ENCODE measurements at regions not wholly inside any gene's neighbourhood (a gene's known extent, or its start where the extent isn't known, plus 50 kb on each side); places are given as distances from the start of the nearest gene placed in this dataset.

- TF ChIP-seq HMBOX1 (IDR thresholded peaks at IDR 0.05) (peak; percentile 41; the same call in 1 of the 2 replicates), TRIM28 (IDR thresholded peaks at IDR 0.05) (no peak), USF2 (CRISPR knock-in tag; IDR thresholded peaks at IDR 0.05) (no peak), FIP1L1 (IDR thresholded peaks at IDR 0.05; ENCODE audit: low read depth, low read length, poor library complexity, severe bottlenecking) (no peak), HNRNPLL (IDR thresholded peaks at IDR 0.05; ENCODE audit: low read depth, low read length, poor library complexity, severe bottlenecking) (no peak), KHSRP (IDR thresholded peaks at IDR 0.05) (no peak), ELF2 (CRISPR knock-in tag; IDR thresholded peaks at IDR 0.05) (no peak), MTA3 (IDR thresholded peaks at IDR 0.05; ENCODE audit: borderline replicate concordance) (0 out of 2 replicates have a peak, but pooled peaks have one; percentile 26), FOXA1 (IDR thresholded peaks at IDR 0.05; ENCODE audit: borderline replicate concordance) (no peak), RCOR1 (IDR thresholded peaks at IDR 0.05; ENCODE audit: borderline replicate concordance in 1 of 2, low read depth in 2 of 2, low read length in 2 of 2) (peak in 1 of 2 experiments; percentile 66; a peak in 1 of 4 replicates), SFPQ (IDR thresholded peaks at IDR 0.05; ENCODE audit: low read depth, low read length) (no peak)
- TF ChIP-seq, protein P1, sequence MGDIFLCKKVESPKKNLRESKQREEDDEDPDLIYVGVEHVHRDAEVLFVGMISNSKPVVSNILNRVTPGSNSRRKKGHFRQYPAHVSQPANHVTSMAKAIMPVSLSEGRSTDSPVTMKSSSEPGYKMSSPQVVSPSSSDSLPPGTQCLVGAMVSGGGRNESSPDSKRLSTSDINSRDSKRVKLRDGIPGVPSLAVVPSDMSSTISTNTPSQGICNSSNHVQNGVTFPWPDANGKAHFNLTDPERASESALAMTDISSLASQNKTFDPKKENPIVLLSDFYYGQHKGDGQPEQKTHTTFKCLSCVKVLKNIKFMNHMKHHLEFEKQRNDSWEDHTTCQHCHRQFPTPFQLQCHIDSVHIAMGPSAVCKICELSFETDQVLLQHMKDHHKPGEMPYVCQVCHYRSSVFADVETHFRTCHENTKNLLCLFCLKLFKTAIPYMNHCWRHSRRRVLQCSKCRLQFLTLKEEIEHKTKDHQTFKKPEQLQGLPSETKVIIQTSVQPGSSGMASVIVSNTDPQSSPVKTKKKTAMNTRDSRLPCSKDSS (IDR thresholded peaks at IDR 0.05; ENCODE audit: low read depth, partially characterized antibody): no peak
- TF ChIP-seq, protein P2, sequence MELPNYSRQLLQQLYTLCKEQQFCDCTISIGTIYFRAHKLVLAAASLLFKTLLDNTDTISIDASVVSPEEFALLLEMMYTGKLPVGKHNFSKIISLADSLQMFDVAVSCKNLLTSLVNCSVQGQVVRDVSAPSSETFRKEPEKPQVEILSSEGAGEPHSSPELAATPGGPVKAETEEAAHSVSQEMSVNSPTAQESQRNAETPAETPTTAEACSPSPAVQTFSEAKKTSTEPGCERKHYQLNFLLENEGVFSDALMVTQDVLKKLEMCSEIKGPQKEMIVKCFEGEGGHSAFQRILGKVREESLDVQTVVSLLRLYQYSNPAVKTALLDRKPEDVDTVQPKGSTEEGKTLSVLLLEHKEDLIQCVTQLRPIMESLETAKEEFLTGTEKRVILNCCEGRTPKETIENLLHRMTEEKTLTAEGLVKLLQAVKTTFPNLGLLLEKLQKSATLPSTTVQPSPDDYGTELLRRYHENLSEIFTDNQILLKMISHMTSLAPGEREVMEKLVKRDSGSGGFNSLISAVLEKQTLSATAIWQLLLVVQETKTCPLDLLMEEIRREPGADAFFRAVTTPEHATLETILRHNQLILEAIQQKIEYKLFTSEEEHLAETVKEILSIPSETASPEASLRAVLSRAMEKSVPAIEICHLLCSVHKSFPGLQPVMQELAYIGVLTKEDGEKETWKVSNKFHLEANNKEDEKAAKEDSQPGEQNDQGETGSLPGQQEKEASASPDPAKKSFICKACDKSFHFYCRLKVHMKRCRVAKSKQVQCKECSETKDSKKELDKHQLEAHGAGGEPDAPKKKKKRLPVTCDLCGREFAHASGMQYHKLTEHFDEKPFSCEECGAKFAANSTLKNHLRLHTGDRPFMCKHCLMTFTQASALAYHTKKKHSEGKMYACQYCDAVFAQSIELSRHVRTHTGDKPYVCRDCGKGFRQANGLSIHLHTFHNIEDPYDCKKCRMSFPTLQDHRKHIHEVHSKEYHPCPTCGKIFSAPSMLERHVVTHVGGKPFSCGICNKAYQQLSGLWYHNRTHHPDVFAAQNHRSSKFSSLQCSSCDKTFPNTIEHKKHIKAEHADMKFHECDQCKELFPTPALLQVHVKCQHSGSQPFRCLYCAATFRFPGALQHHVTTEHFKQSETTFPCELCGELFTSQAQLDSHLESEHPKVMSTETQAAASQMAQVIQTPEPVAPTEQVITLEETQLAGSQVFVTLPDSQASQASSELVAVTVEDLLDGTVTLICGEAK (IDR thresholded peaks at IDR 0.05): peak; percentile 9; the same call in 1 of the 2 replicates
- TF ChIP-seq, protein P2 (CRISPR knock-in tag; IDR thresholded peaks at IDR 0.05): no peak
Measured at GRCh38 chr9:4927043-4927471, 58.0 kb upstream of the JAK2 start (continued).
